GM18951 (cell line): ENCODE measurements at regions not wholly inside any gene's neighbourhood (a gene's known extent, or its start where the extent isn't known, plus 50 kb on each side); places are given as distances from the start of the nearest gene placed in this dataset.

Source experiments
- POLR2A ChIP-seq: IDR thresholded peaks from 4 replicates; pipeline ENCODE4 v1.6.1; 2011; ENCODE audit warnings: mild to moderate bottlenecking; ENCODE audit not compliant: insufficient read length, insufficient read depth; ENCODE audit errors: extremely low read depth
- in situ Hi-C: fragments of 300-500 bp; cut with MboI; formaldehyde crosslinking; loops from one replicate; pipeline ENCODE4 v1.12.0; 2022; ENCODE audit warnings: low sequenced_read_pairs, mixed read lengths, inconsistent platforms; ENCODE audit not compliant: unreplicated experiment

- in situ Hi-C loops, result no loop called here
- no peak for TF ChIP-seq POLR2A
These were observed 87.3 kb downstream of the KCTD15 start for GRCh38 chr19:33883859-33884519.

GRCh38 chr19:33885236-33885635 is 88.6 kb downstream of the KCTD15 start:
- no peak for TF ChIP-seq POLR2A
- in situ Hi-C loops, result no loop called here

GRCh38 chr19:33887891-33888290 is 91.2 kb downstream of the KCTD15 start:
- in situ Hi-C loops, result no loop called here
- no peak for TF ChIP-seq POLR2A

- in situ Hi-C loops, result no loop called here
- TF ChIP-seq POLR2A, result no peak
These were observed 92.0 kb downstream of the KCTD15 start for GRCh38 chr19:33888665-33889064.

- in situ Hi-C loops, result no loop called here
- no peak for TF ChIP-seq POLR2A
These were observed 93.9 kb downstream of the KCTD15 start for GRCh38 chr19:33890569-33890968.

- in situ Hi-C loops, result no loop called here
These were observed 95.1 kb downstream of the KCTD15 start for GRCh38 chr19:33891773-33892172.

GRCh38 chr19:33894787-33895186 is 98.1 kb downstream of the KCTD15 start:
- in situ Hi-C loops, result no loop called here
- TF ChIP-seq POLR2A, result no peak

More at GRCh38 chr19:33891773-33892172, 95.1 kb downstream of the KCTD15 start:
- TF ChIP-seq POLR2A, result no peak

- TF ChIP-seq POLR2A, result no peak
These were observed 98.7 kb downstream of the KCTD15 start for GRCh38 chr19:33895366-33895765.

GRCh38 chr19:33898062-33898677 is 101.5 kb downstream of the KCTD15 start:
- TF ChIP-seq POLR2A, result no peak
- in situ Hi-C loops, result no loop called here

More at GRCh38 chr19:33895366-33895765, 98.7 kb downstream of the KCTD15 start:
- in situ Hi-C loops, result no loop called here

GRCh38 chr19:33900817-33901216 is 104.1 kb downstream of the KCTD15 start:
- TF ChIP-seq POLR2A, result no peak
- in situ Hi-C loops, result no loop called here

- in situ Hi-C loops, result no loop called here
- no peak for TF ChIP-seq POLR2A
These were observed 105.7 kb downstream of the KCTD15 start for GRCh38 chr19:33902395-33902794.

- no peak for TF ChIP-seq POLR2A
- in situ Hi-C loops, result no loop called here
These were observed 106.3 kb downstream of the KCTD15 start for GRCh38 chr19:33902802-33903488.

- in situ Hi-C loops, result no loop called here
- no peak for TF ChIP-seq POLR2A
These were observed 106.8 kb downstream of the KCTD15 start for GRCh38 chr19:33903489-33903850.

- no peak for TF ChIP-seq POLR2A
- in situ Hi-C loops, result no loop called here
These were observed 108.0 kb downstream of the KCTD15 start for GRCh38 chr19:33904681-33905080.
